Stomach (tissue), 8 donors: ENCODE measurements at regions not wholly inside any gene's neighbourhood (a gene's known extent, or its start where the extent isn't known, plus 50 kb on each side); places are given as distances from the start of the nearest gene placed in this dataset.

Experiments used
- DNase-seq, 2 donors: peaks; one replicate each; pipeline versions ENCODE4 v3.0.0 to v3.0.0-alpha.2; 2013 to 2019
- H3K27ac ChIP-seq, 5 donors: fragments of 200-600 bp in 4 of 5; sonication (generic) in 4 of 5; one replicate each; pipeline ENCODE4 v1.5.1; 2013 to 2019; ENCODE audit warnings: mild to moderate bottlenecking in 1 of 5, moderate library complexity in 1 of 5
- H3K27me3 ChIP-seq, 3 donors: fragments of 200-600 bp; sonication (generic); one replicate each; pipeline ENCODE4 v1.5.1; 2017 to 2019; ENCODE audit warnings: mixed run types in 1 of 3
- H3K36me3 ChIP-seq, 4 donors: fragments of 200-600 bp; sonication (generic); 1 replicate in 3 of 4; 2 replicates in 1 of 4; pipeline ENCODE4 v1.5.1; 2016 to 2019
- H3K4me1 ChIP-seq, 4 donors: fragments of 200-600 bp; sonication (generic); one replicate each; pipeline ENCODE4 v1.5.1; 2016 to 2019
- H3K4me3 ChIP-seq, 4 donors: fragments of 200-600 bp; sonication (generic) in 3 of 4; one replicate each; pipeline ENCODE4 v1.5.1; 2016 to 2019; ENCODE audit warnings: mild to moderate bottlenecking in 1 of 4
- H3K9me3 ChIP-seq, 4 donors: fragments of 200-600 bp; sonication (generic); one replicate each; pipeline ENCODE4 v1.5.1; 2016 to 2019
- CTCF ChIP-seq, 7 experiments: fragments of 450-650 bp in 4 of 7; fragments of 200-600 bp in 3 of 7; sonication (generic) in 3 of 7; IDR thresholded peaks; one replicate each; pipeline ENCODE4 v1.5.1; 2016 to 2019; ENCODE audit warnings: antibody characterized with exemption in 7 of 7, control low read depth in 2 of 7, mild to moderate bottlenecking in 1 of 7
- EP300 ChIP-seq: sonication (generic); formaldehyde crosslinking; IDR thresholded peaks from one replicate; pipeline ENCODE4 v1.6.1; 2017; ENCODE audit warnings: antibody characterized with exemption
- POLR2A ChIP-seq, 4 donors: fragments of 450-650 bp; IDR thresholded peaks; one replicate each; pipeline ENCODE4 v1.6.1; 2016; ENCODE audit warnings: antibody characterized with exemption in 4 of 4, control low read depth in 2 of 4, mild to moderate bottlenecking in 1 of 4, moderate library complexity in 1 of 4
- POLR2AphosphoS5 ChIP-seq, 3 donors: sonication (generic); formaldehyde crosslinking; IDR thresholded peaks; one replicate each; pipeline ENCODE4 v1.6.1; 2016; ENCODE audit warnings: antibody characterized with exemption in 3 of 3
- WGBS, 5 donors: extraction: QIAGEN DNeasy Blood & Tissue Kit in 3 of 5; methylation state at CpG; one replicate each; pipeline versions ENCODE4 v1.1.5 to v1.1.7; 2013 to 2018; 5-methylcytosine and 5-hydroxymethylcytosine counted together
- intact Hi-C: fragments of 100-400 bp; cut with DNase I; formaldehyde crosslinking; loops from one replicate; pipeline ENCODE4 v1.15.1; 2023; ENCODE audit warnings: low total_unique reads
- donor health status: healthy with polysubstance abuse.
- donor health status: Bipolar disorder and iron deficiency.
- donor health status: healthy.

GRCh38 chr1:38267037-38268036 is 220.7 kb upstream of the POU3F1 start:
- 65 to 76% (median 72%) methylated on average over 7 of the region's 7 CpGs for WGBS, 5 donors
- no peak for DNase-seq
- Histone ChIP-seq H3K27me3 (peaks cover 0 to 53% (median 13%) of the 10 kb centered on the region in 3 donors), H3K36me3 (no peaks in the 10 kb centered on the region), H3K9me3 (no peaks in the 10 kb centered on the region), H3K4me1 (no peaks in the 10 kb centered on the region), H3K27ac (no peak overlapping the region), H3K4me3 (no peak overlapping the region)
- intact Hi-C loops = no loop called here
- TF ChIP-seq POLR2A (IDR thresholded peaks at IDR 0.05) (no peak), EP300 (no peak), CTCF (IDR thresholded peaks at IDR 0.05) (no peak)

- 41 to 71% (median 60%) methylated on average over 5 of the region's 5 CpGs for WGBS, 5 donors
- intact Hi-C loops = no loop called here
Observed at GRCh38 chr1:38266197-38266520, 219.6 kb upstream of the POU3F1 start.

GRCh38 chr1:38265293-38266196 is 219.0 kb upstream of the POU3F1 start:
- Histone ChIP-seq H3K4me3 (no peak overlapping the region), H3K9me3 (no peaks in the 10 kb centered on the region), H3K27me3 (peaks cover 0 to 57% (median 11%) of the 10 kb centered on the region in 3 donors), H3K27ac (no peak overlapping the region), H3K4me1 (no peaks in the 10 kb centered on the region), H3K36me3 (no peaks in the 10 kb centered on the region)
- TF ChIP-seq POLR2A (IDR thresholded peaks at IDR 0.05) (no peak), CTCF (IDR thresholded peaks at IDR 0.05) (no peak), POLR2AphosphoS5 (IDR thresholded peaks at IDR 0.05) (no peak), EP300 (no peak)
- intact Hi-C loops = no loop called here
- DNase-seq = no peak
- WGBS, 5 donors = 64 to 70% (median 68%) methylated on average over 15 of the region's 15 CpGs

More at GRCh38 chr1:38266197-38266520, 219.6 kb upstream of the POU3F1 start:
- Histone ChIP-seq H3K9me3 (no peaks in the 10 kb centered on the region), H3K4me3 (no peak overlapping the region), H3K4me1 (no peaks in the 10 kb centered on the region), H3K36me3 (no peaks in the 10 kb centered on the region), H3K27me3 (peaks cover 0 to 57% (median 11%) of the 10 kb centered on the region in 3 donors), H3K27ac (no peak overlapping the region)
- peak in 1 of 2 donors; percentile 57 for DNase-seq
- TF ChIP-seq CTCF (IDR thresholded peaks at IDR 0.05) (no peak), EP300 (no peak), POLR2AphosphoS5 (IDR thresholded peaks at IDR 0.05) (no peak), POLR2A (IDR thresholded peaks at IDR 0.05) (no peak)

GRCh38 chr1:38263438-38263837 is 216.8 kb upstream of the POU3F1 start:
- H3K27ac ChIP-seq = no peak overlapping the region
- TF ChIP-seq EP300 (no peak), POLR2AphosphoS5 (IDR thresholded peaks at IDR 0.05) (no peak)
- no peaks in the 10 kb centered on the region for H3K4me1 ChIP-seq
- no peaks in the 10 kb centered on the region for H3K36me3 ChIP-seq
- peaks cover 0 to 46% (median 6%) of the 10 kb centered on the region in 3 donors for H3K27me3 ChIP-seq
- DNase-seq = no peak
- H3K9me3 ChIP-seq = peaks cover 0 to 16% (median 14%) of the 10 kb centered on the region in 4 donors
- 55 to 69% (median 62%) methylated on average over 4 of the region's 4 CpGs for WGBS, 5 donors
- intact Hi-C loops = no loop called here
- no peak overlapping the region for H3K4me3 ChIP-seq
